ENCODE measurements at regions not wholly inside any gene's neighbourhood (a gene's known extent, or its start where the extent isn't known, plus 50 kb on each side); places are given as distances from the start of the nearest gene placed in this dataset.

DNA sequence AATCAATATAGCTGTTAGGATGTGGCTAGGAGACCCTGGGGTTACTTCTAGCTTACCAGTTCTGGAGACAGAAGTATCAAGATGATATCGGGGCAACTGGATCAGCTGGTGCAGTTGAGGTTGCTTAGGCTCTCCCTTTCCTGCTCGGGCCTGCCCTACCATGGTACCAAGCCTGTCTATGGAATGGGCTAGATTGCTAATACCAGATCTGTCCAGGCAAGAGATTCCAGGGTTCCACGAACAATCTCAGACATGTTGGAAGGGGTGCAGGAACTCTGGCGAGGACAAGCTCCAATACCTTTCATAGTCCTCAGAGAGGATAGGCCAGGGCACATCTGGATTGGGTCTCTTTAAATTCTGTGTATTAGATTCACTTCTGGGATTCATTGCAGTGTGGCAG lies 53.8 kb downstream of the ADM start:
- no peak for DNase-seq (ENCODE audit: low spot score)

DNA sequence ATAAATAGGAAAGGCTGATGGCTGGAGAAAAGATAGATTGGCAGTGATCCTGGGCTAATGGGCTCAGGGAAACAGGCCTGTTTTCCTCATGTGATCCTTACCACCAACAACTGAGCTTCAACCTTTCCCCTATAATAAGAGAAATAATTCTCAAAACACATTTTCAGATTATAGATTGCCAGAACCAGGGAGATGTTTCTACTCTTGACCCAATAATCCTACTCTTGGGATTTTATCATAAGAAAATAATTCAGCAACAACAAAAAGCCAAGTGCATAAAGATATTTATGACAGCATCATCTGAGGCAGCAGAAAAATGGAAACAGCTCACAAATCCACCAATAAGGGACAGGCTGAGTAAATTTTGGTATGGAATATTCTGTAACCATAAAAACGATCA lies 54.3 kb downstream of the ADM start:
- no peak for DNase-seq (ENCODE audit: low spot score)

DNA sequence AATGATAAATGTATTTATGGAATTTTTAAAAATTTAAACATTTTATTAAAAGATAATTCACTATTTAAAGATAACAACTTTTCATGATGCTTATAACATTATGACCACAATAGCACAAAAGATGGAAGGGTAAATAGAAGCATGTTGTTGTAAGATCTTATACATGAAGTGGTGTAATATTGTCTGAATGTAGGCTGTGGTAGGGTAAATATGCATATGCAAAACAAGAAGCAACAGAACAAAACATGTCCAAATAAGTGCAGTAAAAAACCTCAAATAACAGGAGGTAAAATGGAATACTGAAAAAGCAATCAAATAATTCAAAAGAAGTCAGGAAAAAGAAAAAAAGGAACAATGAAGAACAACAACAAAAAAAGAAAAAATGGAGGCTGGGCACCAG lies 56.0 kb downstream of the ADM start:
- no peak for DNase-seq (ENCODE audit: low spot score)

DNA sequence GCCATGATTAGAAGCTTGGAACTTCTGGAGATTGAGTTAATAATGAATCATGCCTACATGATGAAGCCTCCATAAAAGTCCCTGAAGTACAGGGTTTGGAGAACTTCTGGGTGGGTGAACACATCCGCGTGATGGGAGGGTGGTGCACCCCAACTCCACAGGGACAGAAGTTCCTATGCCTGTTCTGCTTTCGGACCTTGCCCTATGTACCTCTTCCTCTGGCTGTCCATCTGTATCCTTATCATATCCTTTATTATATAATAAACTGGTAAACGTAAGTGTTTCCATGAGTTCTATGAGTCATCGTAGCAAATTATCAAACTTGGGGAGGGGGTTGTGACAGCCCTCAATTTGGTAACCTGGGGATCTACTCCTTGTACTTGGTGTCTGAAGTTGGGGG lies 60.2 kb downstream of the ADM start:
- DNase-seq (ENCODE audit: low spot score), result no peak

DNA sequence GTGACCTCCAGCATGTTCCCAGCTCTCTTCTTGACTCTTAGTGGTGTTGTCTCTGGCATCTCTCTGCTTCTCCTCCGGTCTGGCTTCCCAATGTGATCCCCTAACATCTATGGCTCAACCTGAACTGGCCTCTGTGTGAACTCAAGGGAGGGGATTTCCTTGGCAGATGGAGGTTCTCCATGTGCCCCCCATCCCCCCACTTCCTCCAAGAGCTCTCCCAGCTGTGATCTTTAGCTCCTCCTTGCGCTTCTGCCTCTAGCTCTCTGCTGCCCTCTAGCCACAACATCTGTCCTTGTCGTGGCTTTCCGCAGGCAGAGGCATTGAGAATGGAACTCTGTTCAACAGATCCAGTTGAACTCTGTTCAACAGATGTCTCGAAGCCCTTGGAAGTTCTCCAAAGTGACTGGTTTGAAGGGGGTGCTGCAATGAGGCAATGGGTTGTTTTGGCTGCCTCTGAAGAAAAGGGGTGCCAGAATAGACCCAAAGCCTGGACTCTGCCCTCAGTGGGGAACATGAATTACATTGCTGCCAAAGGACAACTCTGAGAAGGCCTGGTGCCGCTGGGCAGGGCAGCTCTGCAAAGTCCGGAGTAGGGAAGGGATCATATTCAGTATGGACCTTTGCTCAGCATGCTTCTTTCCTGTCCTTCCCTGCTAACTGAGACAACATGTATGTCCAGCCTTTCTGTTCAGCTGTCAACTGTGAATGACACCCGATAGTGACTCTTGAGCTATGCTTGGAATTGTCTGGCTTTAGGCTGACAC lies 61.9 kb downstream of the ADM start:
- peak; percentile 90 for DNase-seq (ENCODE audit: low spot score)

DNA sequence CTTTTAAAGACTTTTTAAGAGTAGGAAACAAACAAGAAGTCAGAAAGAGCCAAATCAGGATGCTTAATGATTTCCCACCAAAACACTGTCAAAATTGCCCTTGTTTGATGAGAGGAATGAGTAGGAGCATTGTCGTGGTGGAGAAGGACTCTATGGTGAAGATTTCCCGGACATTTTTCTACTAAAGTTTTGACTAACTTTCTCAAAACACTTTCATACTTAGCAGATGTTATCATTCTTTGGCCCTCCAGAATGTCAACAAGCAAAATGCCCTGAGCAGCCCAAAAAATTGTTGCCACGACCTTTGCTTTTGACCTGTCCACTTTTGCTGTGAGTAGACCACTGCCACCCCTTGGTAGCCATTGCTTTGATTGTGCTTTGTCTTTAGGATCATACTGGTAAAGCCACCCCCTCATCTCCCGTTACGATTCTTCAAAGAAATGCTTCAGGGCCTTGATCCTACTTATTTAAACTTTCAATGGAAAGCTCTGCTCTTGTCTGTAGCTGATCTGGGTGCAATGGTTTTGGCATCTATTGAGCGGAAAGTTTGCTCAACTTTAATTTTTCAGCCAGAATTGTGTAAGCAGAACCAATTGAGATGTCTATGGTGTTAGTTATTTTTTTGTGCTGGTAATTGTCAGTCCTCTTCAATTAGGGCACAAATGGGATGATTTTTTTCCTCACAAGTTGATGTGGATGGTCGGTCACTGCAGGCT lies 67.2 kb downstream of the ADM start:
- no peak for DNase-seq (ENCODE audit: low spot score)

DNA sequence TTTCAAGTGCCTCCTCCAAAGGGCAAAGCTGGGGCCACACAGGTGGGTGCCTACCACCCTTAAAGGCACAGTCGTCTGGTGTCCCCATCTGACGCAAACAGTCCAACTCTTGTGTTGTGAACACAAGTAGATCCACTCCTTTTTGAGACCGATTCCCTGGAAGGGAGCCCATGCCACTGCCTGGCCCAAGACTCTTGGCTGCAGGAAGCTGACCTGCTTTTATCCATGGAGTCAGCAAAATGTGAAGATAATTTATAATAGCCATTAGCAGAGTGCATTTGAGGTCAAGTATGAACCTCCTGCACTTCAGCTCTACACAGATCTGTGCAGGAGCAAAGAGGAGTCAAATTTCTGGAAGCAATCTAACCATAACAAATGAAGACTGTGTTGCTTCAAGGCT lies 68.5 kb downstream of the ADM start:
- DNase-seq (ENCODE audit: low spot score), result no peak

DNA sequence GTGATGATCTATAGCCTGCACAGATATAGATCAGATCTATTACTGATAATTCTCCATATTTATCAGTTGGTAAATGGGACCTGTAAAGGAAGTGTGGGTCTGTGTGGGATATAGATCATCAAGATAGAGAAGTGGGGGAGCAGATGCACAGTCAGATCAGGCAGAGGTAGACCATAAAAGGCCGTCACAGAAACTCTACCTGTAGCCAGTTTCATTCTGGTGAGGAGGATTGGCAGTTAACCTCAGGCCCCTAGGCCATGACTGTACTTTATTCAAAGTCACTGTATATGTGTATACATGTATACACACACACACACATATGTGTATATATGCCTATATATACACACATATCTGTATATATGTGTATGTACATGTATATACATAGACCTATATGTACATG lies 69.1 kb downstream of the ADM start:
- no peak for DNase-seq (ENCODE audit: low spot score)

DNA sequence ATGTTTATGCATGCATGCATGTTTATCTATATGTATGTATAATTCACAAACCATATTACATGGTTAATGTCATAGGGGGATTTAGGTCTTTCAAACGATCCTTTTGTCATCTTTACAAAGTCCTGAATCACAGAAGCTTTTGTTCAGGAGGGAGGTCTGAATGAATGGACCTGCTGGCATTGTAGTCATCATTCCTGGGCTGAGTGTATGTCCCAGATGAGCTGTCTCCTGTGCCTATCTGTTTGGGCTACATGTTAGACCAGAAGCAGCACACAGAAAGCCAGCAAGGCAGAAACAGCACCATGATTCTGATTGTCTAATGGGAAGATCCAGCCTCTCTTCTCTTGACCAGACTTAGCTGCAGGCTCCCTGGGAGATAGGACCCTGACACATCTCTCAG lies 69.5 kb downstream of the ADM start:
- DNase-seq (ENCODE audit: low spot score), result no peak

DNA sequence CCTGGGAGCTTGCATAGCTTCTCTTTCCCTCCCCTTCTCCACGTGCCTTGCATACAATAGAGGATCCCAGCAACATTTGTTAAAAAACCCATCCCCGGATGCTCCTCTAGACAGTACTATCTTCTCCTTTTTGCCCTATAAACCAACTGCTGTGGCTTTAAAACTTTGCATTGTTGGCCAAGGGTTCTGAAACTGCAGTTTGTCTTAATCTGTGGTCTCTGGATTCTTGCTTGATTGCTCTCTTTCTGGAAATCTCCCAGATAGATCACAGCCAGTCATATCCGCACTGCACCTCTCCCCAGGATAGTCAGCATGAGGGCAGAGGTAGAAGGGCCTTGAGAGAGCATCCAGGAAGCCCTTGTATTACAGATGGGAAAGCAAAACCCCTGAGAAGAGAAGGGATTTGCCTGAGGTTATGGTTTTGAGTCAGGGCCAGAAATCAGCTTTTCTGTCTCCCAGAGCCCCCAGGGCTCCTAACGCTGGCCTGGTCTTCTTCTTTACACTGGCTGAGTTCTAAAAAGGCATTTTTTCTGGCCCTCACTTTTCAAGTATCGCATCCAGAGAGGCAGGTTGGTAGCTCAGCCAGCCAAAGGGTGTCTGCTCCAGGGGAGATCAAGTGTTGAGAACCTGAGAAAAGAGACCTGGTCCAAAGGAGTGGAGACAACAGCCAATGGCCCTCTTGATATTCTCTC lies 70.6 kb downstream of the ADM start:
- DNase-seq (ENCODE audit: low spot score), result no peak

DNA sequence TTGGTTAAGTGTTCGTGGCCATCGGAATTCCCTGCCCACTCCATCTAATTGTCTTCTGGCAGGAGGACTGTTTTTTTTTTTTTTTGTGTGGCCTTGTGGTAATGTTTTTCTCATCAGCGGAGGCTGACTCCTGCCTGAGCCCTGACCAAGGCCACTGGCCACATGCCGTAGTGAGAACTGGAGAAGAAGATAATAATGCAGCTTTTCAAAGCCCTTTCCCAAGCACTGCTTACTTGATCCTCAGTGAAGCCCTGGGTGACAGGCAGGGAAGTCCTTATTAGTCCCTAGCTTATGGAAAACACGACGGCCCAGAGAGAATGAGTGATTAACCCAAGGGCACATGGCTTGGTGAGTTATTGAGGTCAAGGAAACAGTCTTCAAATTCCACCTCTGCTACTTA lies 71.2 kb downstream of the ADM start:
- no peak for DNase-seq (ENCODE audit: low spot score)

DNA sequence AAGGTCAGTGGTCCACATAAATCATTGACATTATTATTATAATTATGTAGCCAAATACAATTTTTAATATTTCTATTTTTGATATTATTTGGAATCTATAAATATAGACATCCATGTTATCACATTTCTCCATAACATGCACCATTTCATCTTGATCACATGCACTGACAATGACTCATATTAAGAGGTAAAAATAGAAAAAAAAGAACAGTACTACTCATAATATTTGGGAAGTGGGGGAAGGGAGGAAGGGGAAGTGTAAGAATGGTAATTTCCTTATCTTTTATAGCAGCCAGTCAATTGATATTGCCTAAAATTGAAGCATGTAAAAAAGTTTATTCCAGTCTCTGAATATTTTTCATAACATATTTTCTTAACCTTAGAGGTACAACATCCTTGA lies 72.3 kb downstream of the ADM start:
- no peak for DNase-seq (ENCODE audit: low spot score)

DNA sequence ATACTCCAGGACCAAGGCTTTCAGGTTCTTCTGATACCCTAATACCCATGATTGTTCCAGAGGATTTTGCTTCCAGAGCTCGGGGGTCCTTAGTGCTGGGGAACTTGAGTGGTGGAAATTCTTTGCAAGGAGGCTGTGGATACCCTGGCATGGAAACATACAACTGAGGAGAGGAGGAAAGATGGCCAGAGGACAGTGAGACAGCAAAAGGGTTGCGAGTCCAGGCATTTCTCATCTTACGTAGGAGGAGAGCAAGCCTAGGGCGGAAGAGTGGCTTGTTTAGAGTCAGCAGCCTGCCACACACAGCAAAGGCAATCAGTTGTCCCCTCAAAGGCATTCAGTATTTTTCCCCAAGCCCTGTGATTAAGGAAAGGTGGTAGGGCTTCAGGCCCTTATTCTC lies 73.5 kb downstream of the ADM start:
- no peak for DNase-seq (ENCODE audit: low spot score)

DNA sequence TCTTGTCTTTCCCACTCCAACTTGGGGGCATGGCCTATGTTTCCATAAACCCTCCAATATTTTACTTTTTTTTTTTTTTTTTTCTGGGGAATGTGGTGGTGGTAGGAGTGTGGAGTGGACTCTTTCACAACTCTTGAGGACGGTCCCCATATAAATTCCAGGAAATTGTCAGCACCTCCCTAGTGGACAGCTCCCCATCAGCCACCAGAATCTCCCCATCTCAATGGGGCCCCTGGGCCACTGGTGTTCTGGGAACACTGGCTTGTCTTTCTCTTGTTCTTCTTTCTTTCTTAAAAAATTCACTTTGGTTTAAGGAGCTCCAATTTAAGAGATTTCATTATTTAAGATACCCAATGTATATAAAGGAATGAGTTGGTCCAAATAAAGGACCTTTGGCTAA lies 74.1 kb downstream of the ADM start:
- no peak for DNase-seq (ENCODE audit: low spot score)

DNA sequence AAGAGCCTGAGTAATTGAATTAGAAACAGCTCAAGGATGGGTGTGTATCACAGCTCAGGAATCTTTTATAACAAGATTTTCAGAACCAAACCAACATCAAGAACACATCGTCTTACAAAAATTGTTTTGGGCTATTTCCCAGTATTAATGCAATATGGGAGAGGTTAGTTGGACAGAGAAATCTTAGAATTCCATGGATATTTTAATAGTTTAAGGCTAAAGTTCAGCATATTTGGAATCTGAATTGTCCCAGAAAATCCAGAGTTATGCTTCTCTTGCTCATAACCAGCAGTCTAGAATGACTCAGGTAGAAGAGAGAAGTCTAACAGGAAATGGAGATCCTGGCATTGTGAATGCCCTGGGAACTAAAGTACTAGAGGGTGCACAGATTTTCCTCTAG lies 74.6 kb downstream of the ADM start:
- no peak for DNase-seq (ENCODE audit: low spot score)

DNA sequence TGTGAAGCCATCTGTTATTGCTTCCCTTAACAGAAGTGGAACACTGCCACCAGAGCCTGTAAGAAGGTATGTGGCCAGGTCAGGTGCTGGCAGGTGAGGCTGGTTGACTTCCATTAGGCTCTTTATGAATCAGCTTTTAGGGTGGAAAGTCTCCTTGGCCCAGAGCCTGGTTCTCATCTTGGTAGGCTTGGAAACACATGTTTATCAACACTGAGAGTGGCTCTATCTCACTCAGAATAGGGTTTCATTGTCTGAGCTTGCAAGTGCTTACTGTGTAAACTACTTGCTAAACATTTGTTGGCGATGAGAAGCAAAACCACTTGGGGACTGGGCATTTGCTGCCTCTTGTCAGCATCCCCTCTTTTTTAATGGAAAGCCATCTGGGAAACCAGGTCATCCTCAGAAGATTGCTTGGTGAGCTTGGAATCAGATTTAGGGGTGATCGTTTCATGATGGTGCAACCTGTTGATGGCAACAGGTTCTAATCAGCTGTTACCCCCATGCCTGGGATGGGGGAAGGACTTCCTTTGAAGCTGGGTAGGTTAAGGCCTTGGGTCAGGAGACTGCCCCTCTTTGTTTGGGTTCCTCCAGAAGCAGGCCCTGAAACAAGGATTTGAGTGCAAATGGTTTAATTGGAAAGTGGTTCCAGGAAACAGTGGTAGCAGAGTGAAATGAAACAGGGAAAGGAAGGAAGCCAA lies 75.0 kb upstream of the AMPD3 start:
- no peak for DNase-seq (ENCODE audit: low spot score)

DNA sequence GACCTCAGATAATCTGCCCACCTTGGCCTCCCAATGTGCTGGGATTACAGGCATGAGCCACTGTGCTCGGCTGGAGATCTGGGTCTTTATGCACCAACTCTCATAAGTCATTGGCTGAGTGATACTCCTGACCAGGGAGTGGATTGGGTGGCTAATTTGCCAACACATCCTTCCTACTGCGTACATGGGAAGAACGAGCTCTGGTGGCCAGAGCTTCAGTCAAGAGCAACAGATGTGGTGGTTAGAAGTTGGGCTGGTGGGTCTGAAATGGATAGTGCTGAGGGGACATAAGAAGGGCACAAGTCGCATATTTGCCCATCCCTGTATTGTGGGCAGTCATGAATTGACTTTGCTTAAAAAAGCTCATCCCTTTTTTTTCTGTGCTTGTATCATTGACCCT lies 74.1 kb upstream of the AMPD3 start:
- DNase-seq (ENCODE audit: low spot score), result no peak

DNA sequence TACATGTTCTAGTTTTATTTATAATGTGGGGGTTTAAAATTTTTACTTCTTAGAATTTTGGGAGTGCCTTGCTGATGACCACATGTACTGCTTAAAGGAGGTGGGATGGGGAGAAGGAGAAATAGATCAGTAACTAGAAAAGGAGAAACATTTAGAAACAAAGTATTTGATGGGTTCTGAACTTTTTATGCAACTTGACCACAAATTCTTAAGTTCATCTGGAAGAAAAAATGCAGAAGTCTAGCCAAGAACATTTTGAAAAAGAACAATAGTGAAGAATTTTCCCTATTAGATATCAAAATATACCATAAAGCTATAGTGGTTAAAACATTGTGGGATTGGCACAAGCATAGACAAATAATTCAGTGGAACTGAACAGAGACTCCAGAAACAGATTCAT lies 73.3 kb upstream of the AMPD3 start:
- no peak for DNase-seq (ENCODE audit: low spot score)

DNA sequence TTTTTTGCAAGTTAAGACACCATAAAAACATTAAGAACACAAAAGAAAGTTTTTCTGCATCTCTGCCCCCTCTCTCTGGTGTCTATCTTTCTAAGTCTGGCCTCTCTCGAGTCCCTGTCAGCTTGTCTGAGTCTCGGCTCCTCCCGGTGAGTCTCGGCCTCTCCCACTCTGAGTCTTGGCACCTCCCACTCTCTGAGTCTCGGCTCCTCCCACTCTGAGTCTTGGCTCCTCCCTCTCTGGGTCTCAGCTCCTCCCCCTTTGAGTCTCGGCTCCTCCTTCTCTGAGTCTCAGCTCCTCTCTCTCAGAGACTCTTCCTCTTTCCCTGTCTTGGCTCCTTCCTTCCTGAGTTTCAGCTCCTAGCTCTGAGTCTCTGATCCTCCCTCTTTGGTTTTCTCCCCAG lies 72.5 kb upstream of the AMPD3 start:
- peak; percentile 79 for DNase-seq (ENCODE audit: low spot score)

DNA sequence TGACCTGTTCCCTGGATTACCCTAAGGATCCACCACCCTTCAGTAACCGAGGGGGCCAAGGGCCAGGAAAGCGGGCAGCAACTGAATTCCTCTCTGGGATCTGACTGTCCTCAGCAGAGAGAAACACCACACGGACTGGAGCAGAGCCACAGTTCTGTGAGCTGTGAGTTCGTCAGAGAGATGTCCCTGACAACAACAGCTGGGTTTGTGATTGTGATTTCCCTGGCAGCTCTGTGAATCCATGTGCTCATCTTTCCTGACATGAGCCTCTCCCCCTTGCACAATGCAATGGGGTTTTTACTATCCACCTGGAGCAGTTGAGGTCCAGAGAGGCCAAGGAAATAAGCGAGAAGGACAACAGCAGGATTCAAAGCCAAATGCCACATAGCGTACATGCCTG lies 69.4 kb upstream of the AMPD3 start:
- DNase-seq (ENCODE audit: low spot score), result no peak

DNA sequence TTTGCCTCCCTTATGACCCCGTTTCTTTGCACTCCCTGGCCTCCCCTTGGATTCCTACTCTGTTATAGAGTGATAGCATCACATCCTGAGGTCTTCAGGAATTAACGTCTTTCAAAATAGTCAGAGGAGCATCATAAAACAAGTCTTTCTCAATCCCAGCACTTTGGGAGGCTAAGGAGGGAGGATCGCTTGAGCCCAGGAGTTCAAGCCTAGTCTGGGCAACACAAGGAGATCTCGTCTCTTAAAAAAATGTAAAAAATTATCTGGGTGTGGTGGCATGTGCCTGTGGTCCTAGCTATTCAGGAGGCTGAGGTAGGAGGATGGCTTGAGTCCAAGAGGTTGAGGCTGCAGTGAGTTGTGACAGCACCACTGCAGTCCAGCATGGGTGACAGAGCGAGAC lies 68.7 kb upstream of the AMPD3 start:
- DNase-seq (ENCODE audit: low spot score), result no peak

DNA sequence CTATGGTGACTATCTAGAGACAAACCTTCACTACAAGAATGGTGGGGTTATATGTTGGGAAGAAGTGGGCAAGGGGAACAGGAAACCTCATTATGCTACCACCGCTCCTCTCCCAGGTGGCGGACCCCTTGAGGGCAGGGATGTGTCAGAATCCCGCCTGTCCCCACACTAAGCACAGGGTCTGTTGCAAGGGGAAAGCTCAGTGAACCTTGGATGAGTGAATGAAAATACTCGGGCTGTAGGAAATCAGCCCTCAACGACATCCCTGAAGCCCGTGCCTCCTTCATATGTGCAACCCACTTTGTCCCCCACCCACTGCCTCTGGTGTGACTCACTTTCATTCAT lies 68.2 kb upstream of the AMPD3 start:
- DNase-seq (ENCODE audit: low spot score), result no peak

Data from NAMALWA (cell line).